PC-3 (cell line): ENCODE measurements at regions not wholly inside any gene's neighbourhood (a gene's known extent, or its start where the extent isn't known, plus 50 kb on each side); places are given as distances from the start of the nearest gene placed in this dataset.

Experiments
- CTCF ChIP-seq: fragments of 300-600 bp; sonication (generic); conservative IDR thresholded peaks from 2 replicates; pipeline ENCODE4 v1.5.1; 2017; ENCODE audit warnings: antibody characterized with exemption, low read depth, mild to moderate bottlenecking, low read length
- EZH2phosphoT487 ChIP-seq: fragments of 300-600 bp; sonication (generic); IDR thresholded peaks from 2 replicates; pipeline ENCODE4 v1.6.1; 2018; ENCODE audit warnings: mild to moderate bottlenecking, antibody characterized with exemption, low read length, borderline replicate concordance

GRCh38 chr3:106114220-106114619 lies 245.4 kb upstream of the CBLB start:
- TF ChIP-seq CTCF (no peak), EZH2phosphoT487 (no peak)
